ENCODE measurements at regions not wholly inside any gene's neighbourhood (a gene's known extent, or its start where the extent isn't known, plus 50 kb on each side); places are given as distances from the start of the nearest gene placed in this dataset.

GRCh38 chr13:54356209-54356608 is 1327.6 kb downstream of the OLFM4 start:
- no peak for DNase-seq (ENCODE audit: low read depth, low spot score)
- H3K27ac ChIP-seq (ENCODE audit: low read depth, low read length) = no peak overlapping the region
- H3K9me3 ChIP-seq (ENCODE audit: control insufficient read depth, insufficient read depth, low read length) = peaks cover 8% of the 10 kb centered on the region; the same call in 1 of the 2 replicates
- TF ChIP-seq CTCF (IDR thresholded peaks at IDR 0.05; ENCODE audit: low read depth, low read length) = no peak
- ChIA-PET POLR2A (no interaction called here), CTCF (no interaction called here)
- H3K27me3 ChIP-seq (ENCODE audit: control insufficient read depth, insufficient read depth, low read length) = no peaks in the 10 kb centered on the region
- no peak overlapping the region for H3K4me3 ChIP-seq (ENCODE audit: low read depth, low read length)

- CTCF ChIA-PET = no interaction called here
- no peak for DNase-seq (ENCODE audit: low read depth, low spot score)
- Histone ChIP-seq H3K9me3 (ENCODE audit: control insufficient read depth, insufficient read depth, low read length) (peaks cover 8% of the 10 kb centered on the region; the same call in 1 of the 2 replicates), H3K4me3 (ENCODE audit: low read depth, low read length) (no peak overlapping the region), H3K27ac (ENCODE audit: low read depth, low read length) (no peak overlapping the region), H3K27me3 (ENCODE audit: control insufficient read depth, insufficient read depth, low read length) (no peaks in the 10 kb centered on the region)
- TF ChIP-seq CTCF (IDR thresholded peaks at IDR 0.05; ENCODE audit: low read depth, low read length) = no peak
- POLR2A ChIA-PET = no interaction called here
These were observed 1328.2 kb downstream of the OLFM4 start for GRCh38 chr13:54356849-54357248.

GRCh38 chr13:54357284-54357933 is 1328.8 kb downstream of the OLFM4 start:
- ChIA-PET CTCF (no interaction called here), POLR2A (no interaction called here)
- Histone ChIP-seq H3K27ac (ENCODE audit: low read depth, low read length) (no peak overlapping the region), H3K9me3 (ENCODE audit: control insufficient read depth, insufficient read depth, low read length) (peaks cover 11% of the 10 kb centered on the region; the same call in 1 of the 2 replicates), H3K4me3 (ENCODE audit: low read depth, low read length) (no peak overlapping the region), H3K27me3 (ENCODE audit: control insufficient read depth, insufficient read depth, low read length) (no peaks in the 10 kb centered on the region)
- no peak for TF ChIP-seq CTCF (IDR thresholded peaks at IDR 0.05; ENCODE audit: low read depth, low read length)
- DNase-seq (ENCODE audit: low read depth, low spot score) = no peak

- no peak for TF ChIP-seq CTCF (IDR thresholded peaks at IDR 0.05; ENCODE audit: low read depth, low read length)
- Histone ChIP-seq H3K27ac (ENCODE audit: low read depth, low read length) (no peak overlapping the region), H3K27me3 (ENCODE audit: control insufficient read depth, insufficient read depth, low read length) (no peaks in the 10 kb centered on the region), H3K9me3 (ENCODE audit: control insufficient read depth, insufficient read depth, low read length) (peaks cover 8% of the 10 kb centered on the region), H3K4me3 (ENCODE audit: low read depth, low read length) (no peak overlapping the region)
- no peak for DNase-seq (ENCODE audit: low read depth, low spot score)
- ChIA-PET POLR2A (no interaction called here), CTCF (no interaction called here)
These were observed 1332.8 kb downstream of the OLFM4 start for GRCh38 chr13:54361460-54361859.

GRCh38 chr13:54366728-54367127 is 1338.1 kb downstream of the OLFM4 start:
- TF ChIP-seq CTCF (IDR thresholded peaks at IDR 0.05; ENCODE audit: low read depth, low read length) = no peak
- Histone ChIP-seq H3K4me3 (ENCODE audit: low read depth, low read length) (no peak overlapping the region), H3K27me3 (ENCODE audit: control insufficient read depth, insufficient read depth, low read length) (no peaks in the 10 kb centered on the region), H3K9me3 (ENCODE audit: control insufficient read depth, insufficient read depth, low read length) (peaks cover 6% of the 10 kb centered on the region), H3K27ac (ENCODE audit: low read depth, low read length) (no peak overlapping the region)
- no peak for DNase-seq (ENCODE audit: low read depth, low spot score)
- CTCF ChIA-PET = no interaction called here
- POLR2A ChIA-PET = no interaction called here

Data from AG04450 (cell line).